ENCODE measurements at regions not wholly inside any gene's neighbourhood (a gene's known extent, or its start where the extent isn't known, plus 50 kb on each side); places are given as distances from the start of the nearest gene placed in this dataset.

GRCh38 chr14:71551291-71551950, 380.8 kb upstream of the RGS6 start:
- TF ChIP-seq CTCF (IDR thresholded peaks at IDR 0.05 in 4 of 5, conservative IDR thresholded peaks at IDR 0.05 in 1 of 5), result no peak
- no peak for TF ChIP-seq POLR2A (IDR thresholded peaks at IDR 0.05)

Data from gastrocnemius medialis (tissue), 4 donors.